ENCODE measurements at regions not wholly inside any gene's neighbourhood (a gene's known extent, or its start where the extent isn't known, plus 50 kb on each side); places are given as distances from the start of the nearest gene placed in this dataset.

GRCh38 chr3:181805703-181806102 lies 94.0 kb downstream of the SOX2 start:
- Histone ChIP-seq H3K4me1 (ENCODE audit: control insufficient read depth in 2 of 2, insufficient read depth in 2 of 2, low read length in 2 of 2) (no peaks in the 10 kb centered on the region), H3K36me3 (replicated peaks in 1 of 2; ENCODE audit: control extremely low read depth in 1 of 2, control insufficient read depth in 1 of 2, extremely low read depth in 1 of 2, insufficient read depth in 2 of 2, low read length in 1 of 2) (no peaks in the 10 kb centered on the region), H3K9ac (ENCODE audit: low read length) (no peak overlapping the region), H3K79me2 (ENCODE audit: control insufficient read depth, insufficient read depth, low read length) (no peaks in the 10 kb centered on the region), H3K4me3 (ENCODE audit: control extremely low read depth in 1 of 5, extremely low read depth in 1 of 5, insufficient read depth in 1 of 5, low read depth in 2 of 5, low read length in 4 of 5) (no peak overlapping the region), H3K9me3 (ENCODE audit: control extremely low read depth in 1 of 3, control insufficient read depth in 2 of 3, insufficient read depth in 1 of 3, low read length in 2 of 3) (peaks cover 0 to 2% (median 0%) of the 10 kb centered on the region in 3 donors), H3K27me3 (replicated peaks in 1 of 4; ENCODE audit: control extremely low read depth in 1 of 4, control insufficient read depth in 3 of 4, insufficient read depth in 4 of 4, low read length in 3 of 4) (no peaks in the 10 kb centered on the region), H3K27ac (ENCODE audit: low read length in 2 of 2) (no peak overlapping the region), H3K4me2 (replicated peaks; ENCODE audit: low read depth, low read length, poor library complexity, severe bottlenecking) (no peak overlapping the region), H4K20me1 (ENCODE audit: control insufficient read depth, insufficient read depth, low read length, poor library complexity, severe bottlenecking) (no peaks in the 10 kb centered on the region), H2AFZ (ENCODE audit: insufficient read depth, low read depth, low read length, poor library complexity, severe bottlenecking) (no peak overlapping the region)
- Mint-ChIP-seq H3K27ac (no peak overlapping the region), H3K9me3 (ENCODE audit: insufficient read depth) (no peaks in the 10 kb centered on the region), H3K4me1 (peaks cover 12% of the 10 kb centered on the region), H3K4me3 (no peak overlapping the region), H3K27me3 (no peaks in the 10 kb centered on the region)
- TF ChIP-seq EZH2 (IDR thresholded peaks at IDR 0.05; ENCODE audit: borderline replicate concordance, insufficient read depth, low read depth, low read length, poor library complexity, severe bottlenecking) = no peak
- no peak for TF ChIP-seq CTCF (IDR thresholded peaks at IDR 0.05)
- ATAC-seq (ENCODE audit: low read depth) (no peak), DNase-seq (no peak)
- ChIA-PET CTCF (interaction anchor here (0.6 kb wide), 1 partner anchor 73 kb away, joined by 3 read pairs; no protein-coding TSS in a partner anchor), POLR2A (no interaction called here)
- intact Hi-C loops (cut with micrococcal nuclease) = no loop called here
- no CpG with 5 or more reads among the region's 2 CpGs for WGBS (ENCODE audit: insufficient coverage)

GRCh38 chr3:181808053-181808452 lies 96.3 kb downstream of the SOX2 start:
- ChIA-PET CTCF (no interaction called here), POLR2A (no interaction called here)
- Histone ChIP-seq H3K4me2 (replicated peaks; ENCODE audit: low read depth, low read length, poor library complexity, severe bottlenecking) (no peak overlapping the region), H3K4me1 (ENCODE audit: control insufficient read depth in 2 of 2, insufficient read depth in 2 of 2, low read length in 2 of 2) (no peaks in the 10 kb centered on the region), H3K9me3 (ENCODE audit: control extremely low read depth in 1 of 3, control insufficient read depth in 2 of 3, insufficient read depth in 1 of 3, low read length in 2 of 3) (peaks cover 0 to 5% (median 0%) of the 10 kb centered on the region in 3 donors), H3K27me3 (replicated peaks in 1 of 4; ENCODE audit: control extremely low read depth in 1 of 4, control insufficient read depth in 3 of 4, insufficient read depth in 4 of 4, low read length in 3 of 4) (no peaks in the 10 kb centered on the region), H2AFZ (ENCODE audit: insufficient read depth, low read depth, low read length, poor library complexity, severe bottlenecking) (no peak overlapping the region), H3K79me2 (ENCODE audit: control insufficient read depth, insufficient read depth, low read length) (no peaks in the 10 kb centered on the region), H3K36me3 (replicated peaks in 1 of 2; ENCODE audit: control extremely low read depth in 1 of 2, control insufficient read depth in 1 of 2, extremely low read depth in 1 of 2, insufficient read depth in 2 of 2, low read length in 1 of 2) (no peaks in the 10 kb centered on the region), H3K27ac (ENCODE audit: low read length in 2 of 2) (no peak overlapping the region), H4K20me1 (ENCODE audit: control insufficient read depth, insufficient read depth, low read length, poor library complexity, severe bottlenecking) (no peaks in the 10 kb centered on the region), H3K4me3 (ENCODE audit: control extremely low read depth in 1 of 5, extremely low read depth in 1 of 5, insufficient read depth in 1 of 5, low read depth in 2 of 5, low read length in 4 of 5) (no peak overlapping the region), H3K9ac (ENCODE audit: low read length) (no peak overlapping the region)
- Mint-ChIP-seq H3K27me3 (no peaks in the 10 kb centered on the region), H3K9me3 (ENCODE audit: insufficient read depth) (no peaks in the 10 kb centered on the region), H3K27ac (no peak overlapping the region), H3K4me1 (peaks cover 12% of the 10 kb centered on the region), H3K4me3 (no peak overlapping the region)
- DNase-seq (no peak), ATAC-seq (ENCODE audit: low read depth) (no peak)
- intact Hi-C loops (cut with micrococcal nuclease) = no loop called here
- WGBS (ENCODE audit: insufficient coverage) = 76% methylated on average over 5 of the region's 5 CpGs
- TF ChIP-seq EZH2 (IDR thresholded peaks at IDR 0.05; ENCODE audit: borderline replicate concordance, insufficient read depth, low read depth, low read length, poor library complexity, severe bottlenecking) (no peak), CTCF (IDR thresholded peaks at IDR 0.05) (no peak)
